OCI-LY7 (cell line): ENCODE measurements at regions not wholly inside any gene's neighbourhood (a gene's known extent, or its start where the extent isn't known, plus 50 kb on each side); places are given as distances from the start of the nearest gene placed in this dataset.

Experiments
- BruUV-seq: library from RNA; stranded (reverse); fragments of 400-500 nt; replicated peaks from 2 replicates; lab custom pipeline; 2021; lab: Mats Ljungman, UMichigan
- CTCF ChIA-PET: fragments of 300-600 bp; sonication (Branson Sonifier 250); formaldehyde crosslinking; loops from one replicate; lab custom pipeline; 2022; ENCODE audit warnings: antibody characterized with exemption; ENCODE audit not compliant: unreplicated experiment; lab: Charles Lee
- POLR2A ChIA-PET: fragments of 300-600 bp; sonication (Branson Sonifier 250); formaldehyde crosslinking; loops from one replicate; lab custom pipeline; 2022; ENCODE audit warnings: antibody characterized with exemption; lab: Charles Lee
- DNase-seq: peaks from one replicate; pipeline ENCODE4 v3.0.0-alpha.2; 2015; ENCODE audit warnings: low spot score
- H2AFZ ChIP-seq: fragments of 200-600 bp; sonication (generic), shearing (Covaris generic); 2 replicates; pipeline ENCODE4 v1.6.1; 2014; ENCODE audit warnings: mild to moderate bottlenecking, antibody characterized with exemption, low read length, moderate library complexity
- H3K27ac ChIP-seq: fragments of 200-600 bp; sonication (generic); 2 replicates; pipeline ENCODE4 v1.5.1; 2014; ENCODE audit warnings: mixed run types, low read depth, mild to moderate bottlenecking, moderate library complexity, low read length, inconsistent platforms; ENCODE audit not compliant: poor library complexity, severe bottlenecking
- H3K36me3 ChIP-seq: fragments of 200-600 bp; sonication (generic); 2 replicates; pipeline ENCODE4 v1.6.1; 2014; ENCODE audit warnings: mild to moderate bottlenecking, antibody characterized with exemption, low read length, moderate library complexity, mixed read lengths; ENCODE audit not compliant: insufficient read depth
- H3K4me1 ChIP-seq: fragments of 200-600 bp; sonication (generic); 2 replicates; pipeline ENCODE4 v1.5.1; 2014; ENCODE audit warnings: mild to moderate bottlenecking, low read length; ENCODE audit not compliant: insufficient read depth, poor library complexity, severe bottlenecking
- H3K4me2 ChIP-seq: fragments of 200-600 bp; sonication (generic); 2 replicates; pipeline ENCODE4 v1.6.1; 2014; ENCODE audit warnings: mild to moderate bottlenecking, low read length
- H3K4me3 ChIP-seq: fragments of 200-600 bp; sonication (generic); 2 replicates; pipeline ENCODE4 v1.5.1; 2014; ENCODE audit warnings: mild to moderate bottlenecking, low read depth, low read length; ENCODE audit not compliant: poor library complexity, severe bottlenecking
- H3K79me2 ChIP-seq: fragments of 200-600 bp; sonication (generic); 2 replicates; pipeline ENCODE4 v1.6.1; 2016; ENCODE audit warnings: low read depth, mild to moderate bottlenecking, low read length, moderate library complexity, mixed read lengths; ENCODE audit not compliant: insufficient read depth
- H3K9me2 ChIP-seq: fragments of 200-600 bp; sonication (generic); 2 replicates; pipeline ENCODE4 v1.6.1; 2016; ENCODE audit warnings: mild to moderate bottlenecking, low read length, mixed read lengths; ENCODE audit not compliant: insufficient read depth
- H3K9me3 ChIP-seq: fragments of 200-600 bp; sonication (generic); 2 replicates; pipeline ENCODE4 v1.6.1; 2014; ENCODE audit warnings: mild to moderate bottlenecking, mixed run types, low read length, mixed read lengths
- H4K20me1 ChIP-seq: fragments of 200-600 bp; sonication (generic); 2 replicates; pipeline ENCODE4 v1.6.1; 2014; ENCODE audit warnings: mild to moderate bottlenecking, antibody characterized with exemption, low read length, moderate library complexity, mixed read lengths; ENCODE audit not compliant: insufficient read depth
- CTCF ChIP-seq: fragments of 200-600 bp; sonication (generic); conservative IDR thresholded peaks from 2 replicates; pipeline ENCODE4 v1.5.1; 2014; ENCODE audit warnings: mild to moderate bottlenecking, antibody characterized with exemption, low read length, moderate library complexity, mixed read lengths
- EZH2phosphoT487 ChIP-seq: fragments of 200-600 bp; sonication (generic); IDR thresholded peaks from 2 replicates; pipeline ENCODE4 v1.6.1; 2018; ENCODE audit warnings: low read depth, borderline replicate concordance, mild to moderate bottlenecking, mixed run types, antibody characterized with exemption, low read length, moderate library complexity, mixed read lengths
- intact Hi-C: fragments of 100-400 bp; cut with micrococcal nuclease; formaldehyde crosslinking; loops from one replicate; pipeline ENCODE4 v1.10.0; 2022; ENCODE audit not compliant: unreplicated experiment

GRCh38 chr13:33453936-33454335, 168.4 kb upstream of the STARD13 start:
- H3K79me2 ChIP-seq: no peaks in the 10 kb centered on the region
- H3K27ac ChIP-seq: no peak overlapping the region
- TF ChIP-seq EZH2phosphoT487: no peak
- no peak for TF ChIP-seq CTCF
- H3K4me2 ChIP-seq: no peak overlapping the region
- ChIA-PET CTCF (no interaction called here), POLR2A (interaction anchor here (1.0 kb wide), 1 partner anchor 13 kb away, joined by 3 read pairs; no protein-coding TSS in a partner anchor)
- no peaks in the 10 kb centered on the region for H3K9me3 ChIP-seq
- no peaks in the 10 kb centered on the region for H3K4me1 ChIP-seq
- no peak for DNase-seq
- intact Hi-C loops: no loop called here
- no peaks in the 10 kb centered on the region for H3K36me3 ChIP-seq
- H3K4me3 ChIP-seq: no peak overlapping the region
- no peaks in the 10 kb centered on the region for H4K20me1 ChIP-seq
- no peak overlapping the region for H2AFZ ChIP-seq
- no TSS peak for BruUV-seq
- H3K9me2 ChIP-seq: no peaks in the 10 kb centered on the region

- intact Hi-C loops: no loop called here
- H3K4me2 ChIP-seq: no peak overlapping the region
- BruUV-seq: no TSS peak
- POLR2A ChIA-PET: interaction anchor here (0.6 to 1.0 kb wide), 3 partner anchors 15 to 360 kb away, joined by 3 to 5 read pairs (median 4); no protein-coding TSS in a partner anchor
- no peak overlapping the region for H3K4me3 ChIP-seq
- no peaks in the 10 kb centered on the region for H3K9me2 ChIP-seq
- H3K79me2 ChIP-seq: no peaks in the 10 kb centered on the region
- TF ChIP-seq CTCF (no peak), EZH2phosphoT487 (no peak)
- no peak for DNase-seq
- no peaks in the 10 kb centered on the region for H4K20me1 ChIP-seq
- no peaks in the 10 kb centered on the region for H3K36me3 ChIP-seq
- no peak overlapping the region for H2AFZ ChIP-seq
- H3K9me3 ChIP-seq: no peaks in the 10 kb centered on the region
- no peak overlapping the region for H3K27ac ChIP-seq
- no peaks in the 10 kb centered on the region for H3K4me1 ChIP-seq
- CTCF ChIA-PET: no interaction called here
These were observed 169.5 kb upstream of the STARD13 start for GRCh38 chr13:33454844-33455705.

GRCh38 chr13:33459702-33460101, 174.1 kb upstream of the STARD13 start:
- Histone ChIP-seq H3K9me2 (no peaks in the 10 kb centered on the region), H3K79me2 (no peaks in the 10 kb centered on the region), H3K4me3 (no peak overlapping the region), H3K4me1 (no peaks in the 10 kb centered on the region), H3K36me3 (no peaks in the 10 kb centered on the region), H3K4me2 (no peak overlapping the region), H2AFZ (no peak overlapping the region), H4K20me1 (no peaks in the 10 kb centered on the region), H3K9me3 (no peaks in the 10 kb centered on the region), H3K27ac (no peak overlapping the region)
- ChIA-PET POLR2A (no interaction called here), CTCF (no interaction called here)
- intact Hi-C loops: no loop called here
- DNase-seq: no peak
- TF ChIP-seq CTCF (no peak), EZH2phosphoT487 (no peak)
- BruUV-seq: no TSS peak
